ENCODE measurements at regions not wholly inside any gene's neighbourhood (a gene's known extent, or its start where the extent isn't known, plus 50 kb on each side); places are given as distances from the start of the nearest gene placed in this dataset.

DNA sequence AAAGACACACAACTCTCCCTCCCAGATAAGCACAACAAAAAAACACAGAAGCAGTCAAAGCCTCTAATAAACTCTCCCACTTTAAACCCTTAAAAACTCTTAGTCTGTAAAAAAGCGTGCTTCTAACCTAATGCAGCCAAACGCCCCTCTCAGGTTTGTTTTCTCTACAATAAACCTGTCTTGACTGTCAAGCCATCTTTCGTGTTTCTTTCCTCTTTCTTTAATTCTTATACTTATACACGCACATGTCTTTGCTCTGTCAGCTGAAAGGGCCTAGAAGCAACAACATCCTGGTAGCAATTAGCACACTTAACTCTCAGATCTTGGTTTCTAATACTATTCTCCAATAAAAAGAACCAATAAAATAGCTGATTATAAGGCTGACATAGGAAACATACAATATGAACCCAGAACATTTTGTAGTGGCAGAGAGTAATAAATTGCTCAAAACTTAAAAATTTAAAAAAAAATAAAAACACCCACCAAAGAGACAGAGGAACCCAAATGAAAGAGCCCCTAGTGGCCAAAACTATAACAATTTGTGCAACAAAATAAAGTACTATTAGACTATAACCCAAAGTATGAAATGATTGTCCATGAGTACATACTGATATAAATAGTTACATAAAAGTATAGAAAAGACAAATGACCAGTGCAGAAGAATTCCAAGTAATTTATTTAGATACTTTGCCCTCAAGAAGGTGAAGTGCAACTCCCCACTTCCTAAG lies 440.4 kb upstream of the ADGRL3 start:
- no peaks in the 10 kb centered on the region for H3K27me3 Mint-ChIP-seq
- H3K9me3 Mint-ChIP-seq: peaks cover 18% of the 10 kb centered on the region
- H3K4me3 Mint-ChIP-seq: no peak overlapping the region
- H3K4me1 Mint-ChIP-seq: no peaks in the 10 kb centered on the region
- no peaks in the 10 kb centered on the region for H3K36me3 Mint-ChIP-seq
- H3K27ac Mint-ChIP-seq: no peak overlapping the region

DNA sequence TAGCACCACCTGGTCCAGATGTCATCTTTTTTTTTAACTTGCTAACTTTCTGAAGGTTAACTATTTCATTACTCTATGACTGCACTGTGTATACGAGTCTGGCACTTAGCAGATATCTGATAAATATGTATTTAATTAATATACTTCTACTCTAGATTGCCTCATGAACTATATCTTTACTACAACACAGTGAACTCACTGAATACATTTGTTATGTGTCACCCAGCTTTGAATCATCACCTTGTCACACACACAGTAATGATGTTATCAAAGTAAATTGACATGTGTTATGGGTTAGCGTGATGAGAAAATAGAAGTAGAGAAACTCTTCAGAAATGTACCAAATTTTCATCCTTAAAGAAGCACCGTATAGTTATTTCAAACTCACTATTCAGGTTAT lies 419.3 kb upstream of the ADGRL3 start:
- Mint-ChIP-seq H3K36me3 (no peaks in the 10 kb centered on the region), H3K9me3 (no peaks in the 10 kb centered on the region), H3K27me3 (no peaks in the 10 kb centered on the region), H3K27ac (no peak overlapping the region), H3K4me1 (no peaks in the 10 kb centered on the region), H3K4me3 (no peak overlapping the region)

DNA sequence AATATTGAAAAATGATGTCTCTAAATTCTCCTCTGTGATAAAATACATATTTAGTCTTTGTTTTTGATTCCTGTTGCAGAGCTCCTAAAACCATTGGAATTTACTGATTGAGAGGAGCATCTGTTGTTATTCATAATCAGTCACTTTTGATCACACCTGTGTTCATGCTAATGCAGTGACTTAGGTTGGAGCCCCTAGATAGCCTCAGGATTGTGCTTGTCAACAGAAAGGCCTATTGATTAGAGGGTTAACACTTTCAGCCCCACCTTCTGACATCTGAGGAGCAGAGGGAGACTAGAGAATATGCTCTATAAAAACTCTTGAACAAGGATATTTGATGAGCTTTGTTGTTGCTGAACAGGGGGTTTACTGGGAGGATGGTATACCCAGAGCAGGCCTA lies 409.5 kb upstream of the ADGRL3 start:
- Mint-ChIP-seq H3K4me3 (no peak overlapping the region), H3K36me3 (no peaks in the 10 kb centered on the region), H3K4me1 (no peaks in the 10 kb centered on the region), H3K9me3 (peaks cover 14% of the 10 kb centered on the region), H3K27ac (no peak overlapping the region), H3K27me3 (no peaks in the 10 kb centered on the region)

DNA sequence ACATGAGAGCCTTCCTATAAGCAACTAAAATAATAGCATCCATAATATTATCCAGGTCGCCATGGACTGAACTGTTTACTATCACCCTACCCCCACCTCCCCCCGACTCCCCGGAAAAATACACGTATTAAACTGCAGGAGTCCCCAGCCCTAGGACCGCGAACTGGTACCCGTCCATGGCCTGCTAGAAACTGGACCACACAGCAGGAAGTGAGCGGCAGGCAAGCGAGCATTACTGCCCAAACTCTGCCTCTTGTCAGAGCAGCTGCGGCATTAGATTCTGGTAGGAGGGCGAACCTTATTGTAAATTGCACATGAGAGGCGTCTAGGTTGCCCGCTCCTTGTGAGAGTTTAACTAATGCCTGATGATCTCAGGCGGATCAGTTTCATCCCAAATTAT lies 405.8 kb upstream of the ADGRL3 start:
- Mint-ChIP-seq H3K36me3 (no peaks in the 10 kb centered on the region), H3K27me3 (no peaks in the 10 kb centered on the region), H3K4me3 (no peak overlapping the region), H3K27ac (no peak overlapping the region), H3K9me3 (peaks cover 14% of the 10 kb centered on the region), H3K4me1 (no peaks in the 10 kb centered on the region)

DNA sequence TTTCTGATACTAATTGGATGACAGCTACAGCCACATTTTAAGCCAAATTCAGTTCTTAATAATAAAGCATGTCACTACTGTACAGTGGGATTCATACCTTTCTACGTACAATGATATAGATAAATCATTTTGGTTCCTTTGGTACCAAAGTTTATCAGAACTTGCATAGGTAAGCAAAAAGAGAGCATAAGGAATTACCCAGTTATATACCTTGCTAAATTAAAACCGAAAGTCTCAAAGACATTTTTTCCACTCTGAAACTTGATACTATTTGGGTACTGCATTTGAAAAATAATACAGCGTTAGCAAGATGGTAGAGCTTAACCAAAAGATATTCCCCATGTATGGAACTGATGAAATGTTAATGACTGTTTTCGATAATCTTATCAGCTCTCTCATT lies 400.9 kb upstream of the ADGRL3 start:
- Mint-ChIP-seq H3K27me3 (no peaks in the 10 kb centered on the region), H3K4me3 (no peak overlapping the region), H3K4me1 (no peaks in the 10 kb centered on the region), H3K36me3 (no peaks in the 10 kb centered on the region), H3K9me3 (peaks cover 11% of the 10 kb centered on the region), H3K27ac (no peak overlapping the region)

DNA sequence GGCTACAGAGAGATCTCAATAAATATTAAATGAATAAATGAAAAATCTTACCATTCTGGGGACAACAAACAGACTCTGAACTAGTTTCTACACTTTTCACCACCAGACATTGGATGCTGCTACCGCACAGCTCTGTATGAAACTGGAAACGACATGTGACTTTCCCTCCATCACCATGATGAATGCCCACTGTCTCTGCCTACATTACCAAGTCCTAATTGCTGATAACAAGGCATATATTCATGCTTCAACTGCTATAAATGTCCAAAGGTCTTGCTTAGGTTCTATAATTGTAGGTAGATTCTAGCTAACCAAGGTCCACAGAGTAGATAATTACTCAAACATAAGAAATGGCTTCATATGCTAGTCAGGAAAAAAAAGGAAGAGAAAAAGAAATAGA lies 399.4 kb upstream of the ADGRL3 start:
- Mint-ChIP-seq H3K27ac (no peak overlapping the region), H3K36me3 (no peaks in the 10 kb centered on the region), H3K9me3 (peaks cover 11% of the 10 kb centered on the region), H3K27me3 (no peaks in the 10 kb centered on the region), H3K4me1 (no peaks in the 10 kb centered on the region), H3K4me3 (no peak overlapping the region)

DNA sequence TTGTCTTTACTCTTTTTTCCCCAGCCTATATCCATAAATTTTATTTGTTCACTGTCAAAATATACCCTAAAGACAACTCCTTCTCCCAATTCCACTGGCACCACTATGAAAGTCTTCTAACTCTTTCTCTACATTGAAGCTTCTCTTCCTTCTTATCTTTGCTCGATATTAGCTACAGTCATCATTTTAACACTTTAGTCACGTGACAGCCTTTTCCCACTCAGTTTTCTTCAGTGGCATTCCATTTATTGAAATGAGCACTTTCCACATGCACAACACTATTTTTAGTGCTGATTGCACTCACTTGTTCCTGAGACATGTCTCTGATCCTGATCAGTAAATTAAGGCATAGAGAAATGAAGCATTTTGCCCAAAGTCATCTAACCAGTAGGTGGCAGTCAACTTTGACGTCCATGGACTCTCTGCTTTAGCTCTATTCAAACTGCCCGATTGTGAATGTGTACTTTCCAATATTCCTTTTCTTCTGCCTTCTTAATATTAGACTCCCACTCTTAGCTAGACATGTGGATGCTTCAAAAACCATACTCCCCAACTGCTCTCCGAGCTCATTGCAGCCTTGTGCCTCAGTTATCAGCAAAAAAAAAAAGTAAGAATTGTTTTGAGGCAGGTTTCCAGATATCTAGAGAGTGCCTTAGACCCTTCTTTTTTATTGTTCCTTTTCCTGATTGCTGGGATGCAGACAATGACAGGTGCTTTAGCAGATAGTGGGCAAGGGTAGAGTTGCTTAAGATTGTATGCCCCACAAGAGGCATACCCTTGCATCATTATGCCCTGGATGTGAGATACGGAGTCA lies 394.4 kb upstream of the ADGRL3 start:
- no peaks in the 10 kb centered on the region for H3K36me3 Mint-ChIP-seq
- no peaks in the 10 kb centered on the region for H3K27me3 Mint-ChIP-seq
- no peak overlapping the region for H3K27ac Mint-ChIP-seq
- no peak overlapping the region for H3K4me3 Mint-ChIP-seq
- H3K9me3 Mint-ChIP-seq: peaks cover 2% of the 10 kb centered on the region
- no peaks in the 10 kb centered on the region for H3K4me1 Mint-ChIP-seq

DNA sequence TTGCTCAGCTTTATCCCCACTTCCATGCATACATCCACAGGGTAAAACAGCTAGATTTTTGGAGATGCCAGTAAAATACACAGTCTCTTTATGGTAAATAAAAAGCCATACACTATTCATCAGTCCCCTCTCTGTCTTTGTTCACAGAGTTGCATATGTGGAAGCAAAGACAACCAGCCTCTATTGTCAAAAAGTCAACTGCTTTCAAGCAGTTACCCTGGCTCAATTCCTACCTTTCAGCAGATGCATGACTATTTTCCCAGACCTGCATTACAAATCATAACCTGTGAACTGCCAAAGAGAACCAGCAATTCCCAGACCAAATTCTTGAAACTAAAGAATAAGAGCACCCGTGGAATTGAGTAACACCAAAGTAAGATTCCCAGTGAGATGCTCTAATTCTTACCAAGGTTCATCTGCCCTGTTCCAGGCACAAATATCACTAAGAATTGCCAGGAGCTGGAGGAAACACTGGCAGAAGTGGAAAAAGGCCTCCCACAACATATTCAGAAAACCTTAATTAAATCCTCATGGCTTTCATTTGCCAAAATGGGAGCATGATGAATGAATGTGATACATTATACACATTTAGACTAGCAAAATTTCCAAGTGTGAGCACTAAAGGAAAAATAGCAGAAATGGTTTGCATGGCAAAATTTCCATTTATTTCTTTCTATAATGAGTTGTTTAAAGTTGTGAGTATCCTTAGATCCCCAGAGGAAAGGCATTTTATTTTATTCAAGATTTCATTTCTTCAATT lies 391.2 kb upstream of the ADGRL3 start:
- Mint-ChIP-seq H3K27ac (no peak overlapping the region), H3K27me3 (no peaks in the 10 kb centered on the region), H3K4me1 (no peaks in the 10 kb centered on the region), H3K9me3 (no peaks in the 10 kb centered on the region), H3K4me3 (no peak overlapping the region), H3K36me3 (no peaks in the 10 kb centered on the region)

DNA sequence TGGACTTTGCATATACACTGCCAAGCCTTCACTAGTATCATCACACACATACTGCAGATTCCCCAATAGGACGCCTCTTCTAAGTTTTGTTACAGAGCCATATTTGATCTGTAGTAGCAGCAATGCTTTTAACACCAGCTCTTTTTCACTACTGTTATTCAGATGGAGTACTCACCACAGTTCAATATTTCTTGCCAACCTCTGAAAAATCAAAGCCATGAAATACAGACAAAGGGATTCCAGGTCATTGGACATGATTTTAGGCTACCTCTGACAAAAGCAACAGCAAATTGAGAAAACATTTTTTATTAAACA lies 390.7 kb upstream of the ADGRL3 start:
- Mint-ChIP-seq H3K27me3 (no peaks in the 10 kb centered on the region), H3K9me3 (no peaks in the 10 kb centered on the region), H3K36me3 (no peaks in the 10 kb centered on the region), H3K27ac (no peak overlapping the region), H3K4me3 (no peak overlapping the region), H3K4me1 (no peaks in the 10 kb centered on the region)

DNA sequence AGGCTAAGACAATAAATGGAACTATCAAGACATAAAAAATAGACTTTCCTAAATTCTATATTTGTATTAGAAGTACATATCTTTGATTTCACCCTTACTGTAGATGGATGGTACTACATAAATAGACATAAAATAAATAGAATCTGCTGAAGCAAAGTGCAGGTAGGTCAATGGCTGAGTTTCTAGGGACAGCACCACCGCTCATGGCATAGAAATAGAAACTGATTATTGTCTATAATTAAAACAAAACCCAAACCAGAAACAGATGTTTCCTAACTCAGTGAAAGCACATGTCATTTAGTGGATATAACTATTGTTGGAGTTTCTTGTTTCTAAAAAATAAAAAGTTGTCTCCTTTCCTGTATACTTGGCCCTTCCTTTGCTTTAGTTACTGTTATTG lies 387.3 kb upstream of the ADGRL3 start:
- H3K9me3 Mint-ChIP-seq: no peaks in the 10 kb centered on the region
- H3K4me3 Mint-ChIP-seq: no peak overlapping the region

DNA sequence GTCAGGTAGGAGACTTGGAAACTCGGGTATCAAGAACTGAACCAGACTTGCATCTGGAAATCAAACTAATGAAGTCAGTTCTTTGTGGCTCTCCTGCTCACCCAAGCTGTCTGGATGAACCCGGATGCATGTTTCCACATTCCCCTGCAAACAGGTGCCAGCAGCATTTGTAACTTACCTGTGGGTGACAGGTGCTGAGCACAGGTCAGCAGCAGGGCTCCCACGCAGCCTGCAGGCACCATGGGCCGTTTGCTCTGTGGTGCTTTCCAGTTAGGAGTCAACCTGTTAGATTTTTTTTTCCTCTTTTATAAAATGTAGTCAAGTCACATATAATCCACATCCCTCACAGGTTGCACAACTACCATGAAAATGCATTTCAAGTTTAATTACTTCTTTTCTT lies 385.6 kb upstream of the ADGRL3 start:
- no peaks in the 10 kb centered on the region for H3K9me3 Mint-ChIP-seq
- no peaks in the 10 kb centered on the region for H3K4me1 Mint-ChIP-seq
- H3K27me3 Mint-ChIP-seq: no peaks in the 10 kb centered on the region
- no peaks in the 10 kb centered on the region for H3K36me3 Mint-ChIP-seq
- H3K4me3 Mint-ChIP-seq: no peak overlapping the region
- no peak overlapping the region for H3K27ac Mint-ChIP-seq

More for the DNA sequence above, 387.3 kb upstream of the ADGRL3 start:
- H3K27me3 Mint-ChIP-seq: no peaks in the 10 kb centered on the region
- no peak overlapping the region for H3K27ac Mint-ChIP-seq
- no peaks in the 10 kb centered on the region for H3K4me1 Mint-ChIP-seq
- H3K36me3 Mint-ChIP-seq: no peaks in the 10 kb centered on the region

DNA sequence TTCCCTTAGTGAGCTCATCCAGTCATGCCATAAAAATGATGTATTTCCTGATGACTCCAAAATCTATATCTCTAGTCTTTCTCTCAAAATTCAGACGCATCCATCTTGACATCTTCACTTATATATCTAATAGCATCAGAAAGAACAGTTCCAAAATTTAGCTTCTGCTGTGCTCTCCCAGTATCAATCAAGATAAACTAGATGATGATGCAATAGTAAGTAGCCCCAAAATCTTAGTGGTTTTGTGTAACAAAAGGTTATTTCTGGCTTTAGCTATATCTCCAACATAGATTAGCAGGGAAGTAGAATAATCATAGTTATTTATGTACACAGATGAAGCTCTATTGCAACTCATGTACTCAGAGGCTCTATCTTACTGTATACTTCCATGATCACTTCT lies 382.5 kb upstream of the ADGRL3 start:
- no peaks in the 10 kb centered on the region for H3K36me3 Mint-ChIP-seq
- no peak overlapping the region for H3K4me3 Mint-ChIP-seq
- peaks cover 4% of the 10 kb centered on the region for H3K9me3 Mint-ChIP-seq

DNA sequence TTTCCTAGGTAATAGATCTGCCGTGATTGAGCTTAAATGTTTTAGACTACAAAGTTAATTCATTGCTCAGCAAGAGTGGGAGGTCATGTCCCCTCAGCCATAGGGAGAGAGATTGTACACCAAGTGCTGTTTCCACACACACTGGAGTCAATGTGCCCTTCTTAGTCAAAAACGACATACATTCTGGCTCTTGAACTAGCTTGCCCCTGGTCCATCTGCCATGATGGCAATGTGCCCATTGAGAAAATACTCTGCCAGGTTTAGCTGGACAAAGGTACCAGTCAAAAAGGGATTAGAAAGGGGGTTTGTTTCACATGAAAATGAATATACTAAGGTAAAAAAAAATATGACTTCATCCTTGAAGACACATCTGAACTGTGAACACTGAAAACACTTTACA lies 377.1 kb upstream of the ADGRL3 start:
- Mint-ChIP-seq H3K36me3 (no peaks in the 10 kb centered on the region), H3K27ac (no peak overlapping the region), H3K4me3 (no peak overlapping the region), H3K9me3 (peaks cover 4% of the 10 kb centered on the region), H3K27me3 (no peaks in the 10 kb centered on the region), H3K4me1 (no peaks in the 10 kb centered on the region)

More for the DNA sequence above, 382.5 kb upstream of the ADGRL3 start:
- H3K27me3 Mint-ChIP-seq: no peaks in the 10 kb centered on the region
- H3K27ac Mint-ChIP-seq: no peak overlapping the region
- no peaks in the 10 kb centered on the region for H3K4me1 Mint-ChIP-seq

DNA sequence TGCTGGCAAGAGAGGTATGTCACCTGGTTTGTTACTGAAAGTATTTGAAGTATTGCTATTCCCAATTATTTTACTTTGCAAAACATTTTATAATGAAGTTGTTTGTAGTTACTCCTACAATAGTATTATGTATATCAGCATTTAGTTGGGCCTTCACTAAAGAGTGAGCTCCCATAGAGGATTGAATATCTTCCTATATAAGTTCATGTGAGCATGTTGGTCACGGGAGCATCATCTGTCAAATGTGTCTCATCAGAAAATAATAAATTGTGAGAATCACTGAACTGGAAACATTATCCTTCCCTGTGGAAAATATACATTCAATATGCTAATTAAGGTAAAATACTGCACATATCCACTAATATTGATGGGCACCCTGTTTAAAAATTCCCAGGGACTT lies 360.1 kb upstream of the ADGRL3 start:
- Mint-ChIP-seq H3K27ac (no peak overlapping the region), H3K4me1 (no peaks in the 10 kb centered on the region), H3K27me3 (no peaks in the 10 kb centered on the region), H3K36me3 (no peaks in the 10 kb centered on the region), H3K9me3 (peaks cover 6% of the 10 kb centered on the region), H3K4me3 (no peak overlapping the region)

DNA sequence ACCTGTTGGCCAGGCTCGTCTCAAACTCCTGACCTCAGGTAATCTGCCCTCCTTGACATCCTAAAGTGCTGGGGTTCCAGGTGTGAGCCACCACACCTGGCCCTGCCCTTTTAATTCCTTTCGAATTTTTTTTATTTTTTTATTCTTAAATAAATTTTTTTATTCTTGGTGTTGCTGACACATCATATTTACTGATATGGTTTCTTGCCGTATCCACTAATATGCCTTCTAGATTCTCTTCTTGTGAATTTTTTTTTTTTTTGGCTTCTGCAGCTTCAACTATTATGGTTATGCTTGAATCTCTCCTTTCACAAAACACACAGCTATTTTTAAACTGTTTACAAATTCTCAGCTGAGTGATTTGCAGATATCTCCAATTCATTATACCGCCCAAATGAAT lies 353.4 kb upstream of the ADGRL3 start:
- Mint-ChIP-seq H3K36me3 (no peaks in the 10 kb centered on the region), H3K27me3 (no peaks in the 10 kb centered on the region), H3K4me3 (no peak overlapping the region), H3K4me1 (no peaks in the 10 kb centered on the region), H3K27ac (no peak overlapping the region), H3K9me3 (peaks cover 9% of the 10 kb centered on the region)

DNA sequence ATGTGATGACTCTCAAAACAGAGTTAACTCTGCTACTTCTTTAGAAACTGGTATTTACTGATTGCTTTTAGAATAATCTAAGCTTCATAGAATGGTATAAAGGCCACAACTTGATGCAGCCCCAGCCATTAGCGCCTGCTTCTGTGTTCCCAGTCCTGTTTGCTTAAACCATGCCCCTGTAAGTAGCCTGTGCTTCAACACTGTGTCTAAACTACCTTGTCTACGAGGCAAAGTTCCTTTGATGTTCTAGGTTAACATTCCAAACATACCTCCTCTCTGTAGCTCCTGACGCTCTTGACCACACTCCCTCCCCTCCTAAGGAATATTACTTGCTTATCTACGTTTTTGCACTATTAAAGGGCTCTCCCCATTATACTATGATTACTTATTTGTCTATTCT lies 352.5 kb upstream of the ADGRL3 start:
- Mint-ChIP-seq H3K4me3 (no peak overlapping the region), H3K36me3 (no peaks in the 10 kb centered on the region), H3K9me3 (peaks cover 9% of the 10 kb centered on the region), H3K27ac (no peak overlapping the region), H3K27me3 (no peaks in the 10 kb centered on the region), H3K4me1 (no peaks in the 10 kb centered on the region)

Data from activated naive CD4-positive, alpha-beta T cell treated with anti-CD3 and anti-CD28 coated beads, Interleukin-2, amount 50 U/mL, for 24 hours (primary cell).